Activated CD8-positive, alpha-beta memory T cell treated with anti-CD3 and anti-CD28 coated beads for 24 hours (primary cell): ENCODE measurements at regions not wholly inside any gene's neighbourhood (a gene's known extent, or its start where the extent isn't known, plus 50 kb on each side); places are given as distances from the start of the nearest gene placed in this dataset.
"Not testable (repeated sequence)": the region's sequence is repeated elsewhere in the genome, so short reads cannot be mapped to it uniquely, and the experiment has no call there.

ENCODE experiments used
- DNase-seq: peaks from one replicate; pipeline ENCODE4 v3.0.0-alpha.2; 2020

- no peak for DNase-seq
Observed at GRCh38 chr5:39779831-39780230, 355.1 kb upstream of the DAB2 start.

GRCh38 chr5:39775797-39776365, 351.1 kb upstream of the DAB2 start:
- DNase-seq, result no peak

- no peak for DNase-seq
Observed at GRCh38 chr5:39775086-39775796, 350.5 kb upstream of the DAB2 start.

GRCh38 chr5:39774605-39775004, 349.8 kb upstream of the DAB2 start:
- no peak for DNase-seq

- DNase-seq, result no peak
Observed at GRCh38 chr5:39772307-39772706, 347.5 kb upstream of the DAB2 start.

- no peak for DNase-seq
Observed at GRCh38 chr5:39767916-39768315, 343.1 kb upstream of the DAB2 start.

GRCh38 chr5:39765366-39765765, 340.6 kb upstream of the DAB2 start:
- no peak for DNase-seq

GRCh38 chr5:39762761-39763160, 338.0 kb upstream of the DAB2 start:
- no peak for DNase-seq

GRCh38 chr5:39761199-39761950, 336.6 kb upstream of the DAB2 start:
- no peak for DNase-seq

GRCh38 chr5:39760385-39761198, 335.8 kb upstream of the DAB2 start:
- DNase-seq, result no peak

GRCh38 chr5:39759701-39760100, 334.9 kb upstream of the DAB2 start:
- DNase-seq, result no peak

GRCh38 chr5:39758426-39758825, 333.6 kb upstream of the DAB2 start:
- DNase-seq, result no peak

GRCh38 chr5:39757131-39757530, 332.4 kb upstream of the DAB2 start:
- no peak for DNase-seq

- DNase-seq, result no peak
Observed at GRCh38 chr5:39755986-39756385, 331.2 kb upstream of the DAB2 start.

- no peak for DNase-seq
Observed at GRCh38 chr5:39755452-39755851, 330.7 kb upstream of the DAB2 start.

GRCh38 chr5:39753747-39754146, 329.0 kb upstream of the DAB2 start:
- not testable (repeated sequence) for DNase-seq

GRCh38 chr5:39750661-39751060, 325.9 kb upstream of the DAB2 start:
- no peak for DNase-seq

GRCh38 chr5:39742916-39743315, 318.1 kb upstream of the DAB2 start:
- no peak for DNase-seq

GRCh38 chr5:39740404-39740803, 315.6 kb upstream of the DAB2 start:
- no peak for DNase-seq

GRCh38 chr5:39732166-39732565, 307.4 kb upstream of the DAB2 start:
- no peak for DNase-seq

- DNase-seq, result no peak
Observed at GRCh38 chr5:39730699-39731098, 305.9 kb upstream of the DAB2 start.

- DNase-seq, result no peak
Observed at GRCh38 chr5:39730006-39730405, 305.2 kb upstream of the DAB2 start.

- DNase-seq, result no peak
Observed at GRCh38 chr5:39726467-39726866, 301.7 kb upstream of the DAB2 start.
